ENCODE measurements at regions not wholly inside any gene's neighbourhood (a gene's known extent, or its start where the extent isn't known, plus 50 kb on each side); places are given as distances from the start of the nearest gene placed in this dataset.
"Not testable (repeated sequence)": the region's sequence is repeated elsewhere in the genome, so short reads cannot be mapped to it uniquely, and the experiment has no call there.

GRCh38 chr4:65227628-65228027, 442.7 kb downstream of the EPHA5 start:
- no peak for TF ChIP-seq CTCF (IDR thresholded peaks at IDR 0.05; ENCODE audit: borderline replicate concordance, insufficient read depth, low read depth, low read length)
- H3K4me3 ChIP-seq (ENCODE audit: low read depth, low read length), result no peak overlapping the region

GRCh38 chr4:65223601-65224000, 446.7 kb downstream of the EPHA5 start:
- H3K4me3 ChIP-seq (ENCODE audit: low read depth, low read length), result no peak overlapping the region
- no peak for TF ChIP-seq CTCF (IDR thresholded peaks at IDR 0.05; ENCODE audit: borderline replicate concordance, insufficient read depth, low read depth, low read length)

DNA sequence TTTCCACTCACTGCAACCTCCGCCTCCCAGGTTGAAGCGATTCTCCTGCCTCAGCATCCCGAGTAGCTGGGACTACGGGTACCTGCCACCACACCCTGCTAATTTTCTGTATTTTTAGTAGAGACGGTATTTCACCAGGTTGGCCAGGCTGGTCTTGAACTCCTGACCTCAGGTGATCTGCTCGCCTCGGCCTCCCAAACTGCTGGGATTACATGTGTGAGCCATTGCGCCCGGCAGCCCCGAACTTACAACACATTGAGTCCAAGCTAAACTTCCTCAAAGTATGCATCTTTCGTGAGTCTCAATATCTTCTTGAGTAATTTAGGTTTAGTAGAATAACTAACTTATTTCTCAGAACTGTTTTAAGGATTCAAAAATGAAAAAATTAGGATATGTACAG, 447.2 kb downstream of the EPHA5 start:
- H3K4me3 ChIP-seq (ENCODE audit: low read depth, low read length), result not testable (repeated sequence)

DNA sequence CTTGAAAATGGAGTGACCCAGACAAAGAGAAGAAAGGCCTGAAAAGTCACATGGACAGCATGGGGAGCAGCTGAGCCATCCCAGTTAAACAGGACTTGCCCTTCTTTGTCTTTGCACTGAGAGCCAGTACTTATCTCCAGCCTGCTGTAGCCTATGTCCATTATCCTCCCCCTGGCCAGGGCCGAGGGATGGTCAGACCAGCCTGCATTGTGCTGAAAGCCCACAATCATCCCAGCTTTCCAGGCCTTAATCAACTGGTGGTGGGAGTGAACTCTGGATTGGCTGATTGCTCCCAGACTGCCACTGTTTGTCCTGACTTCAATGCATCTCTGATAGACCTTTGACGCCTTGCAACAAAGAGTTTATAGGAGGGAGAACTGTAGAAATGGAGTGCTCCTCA, 453.1 kb downstream of the EPHA5 start:
- H3K4me3 ChIP-seq (ENCODE audit: low read depth, low read length), result no peak overlapping the region
- no peak for TF ChIP-seq CTCF (IDR thresholded peaks at IDR 0.05; ENCODE audit: borderline replicate concordance, insufficient read depth, low read depth, low read length)

GRCh38 chr4:65202853-65203236, 467.4 kb downstream of the EPHA5 start:
- no peak for TF ChIP-seq CTCF (IDR thresholded peaks at IDR 0.05; ENCODE audit: borderline replicate concordance, insufficient read depth, low read depth, low read length)
- H3K4me3 ChIP-seq (ENCODE audit: low read depth, low read length), result no peak overlapping the region

DNA sequence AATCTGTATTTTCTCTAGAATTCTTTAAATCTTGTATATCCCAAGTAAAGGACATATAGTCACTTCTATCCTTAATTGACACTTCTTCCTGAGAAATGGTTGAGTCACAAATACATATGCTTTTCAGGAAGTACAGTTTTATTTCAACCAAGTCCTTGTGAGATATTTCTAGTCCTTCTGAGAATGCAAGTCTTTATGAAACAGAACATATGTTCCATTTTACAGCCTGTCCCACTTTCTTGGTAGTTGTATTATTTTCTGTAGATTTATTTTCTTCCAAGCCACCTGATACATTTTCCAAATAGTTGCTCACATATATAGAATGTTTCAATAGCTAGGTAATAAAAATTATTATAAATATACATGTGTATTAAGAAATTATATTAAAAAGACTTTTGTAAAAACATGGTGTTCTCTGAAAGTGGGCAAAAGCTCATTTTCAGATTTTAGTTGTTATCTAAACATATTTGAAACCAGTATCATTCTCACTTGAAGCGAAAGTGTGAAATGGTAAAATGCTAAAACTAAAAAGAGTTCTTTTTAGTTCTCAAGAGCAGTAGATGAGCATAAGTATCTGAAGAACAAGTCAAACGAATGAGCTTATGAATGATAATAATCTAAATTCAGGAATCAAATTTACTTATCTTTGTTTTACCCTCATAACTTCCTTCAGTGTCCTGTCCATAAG, 468.0 kb downstream of the EPHA5 start:
- no peak overlapping the region for H3K4me3 ChIP-seq (ENCODE audit: low read depth, low read length)
- no peak for TF ChIP-seq CTCF (IDR thresholded peaks at IDR 0.05; ENCODE audit: borderline replicate concordance, insufficient read depth, low read depth, low read length)

DNA sequence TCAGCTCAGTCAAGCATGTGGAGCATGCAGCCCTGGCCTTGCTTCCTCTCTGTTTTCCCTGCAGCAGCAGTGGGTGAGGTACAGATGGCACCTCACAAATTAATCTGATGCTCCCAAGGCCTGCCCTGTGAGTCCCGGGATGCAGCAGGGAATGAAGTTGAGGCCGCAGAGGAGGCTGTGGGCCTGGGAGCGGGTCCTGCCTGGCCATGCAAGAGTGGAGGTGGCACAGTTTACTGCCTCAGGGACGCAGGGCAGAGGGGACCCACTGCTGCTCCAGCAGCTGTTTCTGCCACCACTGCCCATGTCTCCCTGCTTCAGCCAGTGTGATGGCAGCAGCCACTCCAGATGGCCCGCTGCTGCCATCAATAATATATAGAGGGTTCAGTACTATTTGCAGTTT, 474.6 kb downstream of the EPHA5 start:
- no peak overlapping the region for H3K4me3 ChIP-seq (ENCODE audit: low read depth, low read length)
- TF ChIP-seq CTCF (IDR thresholded peaks at IDR 0.05; ENCODE audit: borderline replicate concordance, insufficient read depth, low read depth, low read length), result no peak

DNA sequence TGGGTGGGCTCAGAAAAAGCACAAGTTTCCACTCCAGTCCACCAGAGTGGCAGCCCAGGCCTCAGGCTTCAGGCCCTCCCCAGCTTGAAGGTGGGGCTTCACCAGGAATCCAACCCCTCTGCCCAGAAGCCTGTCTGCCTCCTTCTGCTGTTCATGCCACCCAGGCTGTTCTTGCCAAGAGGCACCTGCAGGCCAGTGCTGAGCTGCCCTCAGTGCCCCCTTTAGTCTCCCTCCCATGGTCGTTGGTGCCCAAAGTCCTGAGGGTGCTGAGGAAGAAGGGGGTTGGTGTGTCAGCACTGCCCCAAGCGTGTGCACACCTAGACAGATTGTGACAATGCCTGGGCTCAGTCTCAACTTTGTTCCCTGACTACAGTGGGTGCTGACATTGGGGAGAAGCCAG, 475.3 kb downstream of the EPHA5 start:
- TF ChIP-seq CTCF (IDR thresholded peaks at IDR 0.05; ENCODE audit: borderline replicate concordance, insufficient read depth, low read depth, low read length), result no peak

More for the DNA sequence above, 475.3 kb downstream of the EPHA5 start:
- H3K4me3 ChIP-seq (ENCODE audit: low read depth, low read length), result no peak overlapping the region

Data from GM12875 (cell line).